Skeletal muscle satellite cell (primary cell): ENCODE measurements at regions not wholly inside any gene's neighbourhood (a gene's known extent, or its start where the extent isn't known, plus 50 kb on each side); places are given as distances from the start of the nearest gene placed in this dataset.
"Not testable (repeated sequence)": the region's sequence is repeated elsewhere in the genome, so short reads cannot be mapped to it uniquely, and the experiment has no call there.

Experiments
- H3K27me3 ChIP-seq: 2 replicates; pipeline ENCODE4 v1.7.0; 2013; ENCODE audit warnings: low read length; ENCODE audit not compliant: control insufficient read depth, insufficient read depth
- H3K36me3 ChIP-seq: 2 replicates; pipeline ENCODE4 v1.7.0; 2013; ENCODE audit warnings: mild to moderate bottlenecking, control low read depth, low read length; ENCODE audit not compliant: insufficient read depth
- H3K4me1 ChIP-seq: 2 replicates; pipeline ENCODE4 v1.7.0; 2013; ENCODE audit warnings: low read length; ENCODE audit not compliant: control insufficient read depth, insufficient read depth
- H3K4me2 ChIP-seq: 2 replicates; pipeline ENCODE4 v1.7.0; 2013; ENCODE audit warnings: mild to moderate bottlenecking, low read length
- H3K4me3 ChIP-seq: 2 replicates; pipeline ENCODE4 v1.7.0; 2013; ENCODE audit warnings: low read length
- H3K9ac ChIP-seq: 2 replicates; pipeline ENCODE4 v1.7.0; 2013; ENCODE audit warnings: mild to moderate bottlenecking, low read depth, low read length, moderate library complexity
- H3K9me3 ChIP-seq: replicated peaks from 2 replicates; pipeline ENCODE4 v1.7.0; 2013; ENCODE audit warnings: mild to moderate bottlenecking, control low read depth, low read length

DNA sequence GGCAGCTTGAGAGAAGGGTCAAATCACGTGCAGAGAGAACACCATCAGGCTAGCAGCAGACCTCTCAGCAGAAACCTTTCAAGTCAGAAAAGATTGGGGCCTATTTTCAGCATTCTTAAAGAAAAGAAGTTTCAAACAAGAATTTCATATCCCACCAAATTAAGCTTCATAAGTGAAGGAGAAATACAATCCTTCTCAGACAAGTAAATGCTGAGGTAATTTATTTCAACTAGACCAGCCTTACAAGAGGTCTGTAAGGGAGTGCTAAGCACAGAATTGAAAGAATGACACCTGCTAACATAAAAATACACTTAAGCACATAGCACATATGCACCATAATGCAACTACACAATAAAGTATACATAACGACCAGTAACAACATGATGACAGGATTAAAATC, 693.9 kb downstream of the NYAP2 start:
- no peaks in the 10 kb centered on the region for H3K9me3 ChIP-seq
- no peak overlapping the region for H3K4me2 ChIP-seq
- no peaks in the 10 kb centered on the region for H3K36me3 ChIP-seq
- H3K4me1 ChIP-seq, result no peaks in the 10 kb centered on the region
- H3K27me3 ChIP-seq, result no peaks in the 10 kb centered on the region
- no peak overlapping the region for H3K4me3 ChIP-seq
- H3K9ac ChIP-seq, result no peak overlapping the region

DNA sequence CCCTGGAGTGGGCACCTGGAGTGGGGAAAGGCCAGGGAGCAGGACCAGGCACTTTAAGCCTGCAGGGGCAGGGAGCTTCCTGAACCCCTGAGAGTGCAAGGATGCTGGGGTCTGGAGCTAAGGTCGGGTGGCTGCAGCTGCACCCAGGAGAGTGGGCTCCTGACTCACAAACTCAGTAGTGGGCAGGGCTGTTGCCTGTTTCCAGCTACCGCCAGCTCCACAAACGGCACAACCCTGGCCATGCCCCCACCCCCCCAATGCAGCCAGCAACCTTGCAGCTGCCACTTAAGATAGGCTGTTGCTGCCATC, 688.8 kb downstream of the NYAP2 start:
- H3K4me3 ChIP-seq, result no peak overlapping the region
- no peaks in the 10 kb centered on the region for H3K4me1 ChIP-seq
- no peaks in the 10 kb centered on the region for H3K9me3 ChIP-seq
- H3K4me2 ChIP-seq, result no peak overlapping the region
- no peak overlapping the region for H3K9ac ChIP-seq
- no peaks in the 10 kb centered on the region for H3K27me3 ChIP-seq
- no peaks in the 10 kb centered on the region for H3K36me3 ChIP-seq

DNA sequence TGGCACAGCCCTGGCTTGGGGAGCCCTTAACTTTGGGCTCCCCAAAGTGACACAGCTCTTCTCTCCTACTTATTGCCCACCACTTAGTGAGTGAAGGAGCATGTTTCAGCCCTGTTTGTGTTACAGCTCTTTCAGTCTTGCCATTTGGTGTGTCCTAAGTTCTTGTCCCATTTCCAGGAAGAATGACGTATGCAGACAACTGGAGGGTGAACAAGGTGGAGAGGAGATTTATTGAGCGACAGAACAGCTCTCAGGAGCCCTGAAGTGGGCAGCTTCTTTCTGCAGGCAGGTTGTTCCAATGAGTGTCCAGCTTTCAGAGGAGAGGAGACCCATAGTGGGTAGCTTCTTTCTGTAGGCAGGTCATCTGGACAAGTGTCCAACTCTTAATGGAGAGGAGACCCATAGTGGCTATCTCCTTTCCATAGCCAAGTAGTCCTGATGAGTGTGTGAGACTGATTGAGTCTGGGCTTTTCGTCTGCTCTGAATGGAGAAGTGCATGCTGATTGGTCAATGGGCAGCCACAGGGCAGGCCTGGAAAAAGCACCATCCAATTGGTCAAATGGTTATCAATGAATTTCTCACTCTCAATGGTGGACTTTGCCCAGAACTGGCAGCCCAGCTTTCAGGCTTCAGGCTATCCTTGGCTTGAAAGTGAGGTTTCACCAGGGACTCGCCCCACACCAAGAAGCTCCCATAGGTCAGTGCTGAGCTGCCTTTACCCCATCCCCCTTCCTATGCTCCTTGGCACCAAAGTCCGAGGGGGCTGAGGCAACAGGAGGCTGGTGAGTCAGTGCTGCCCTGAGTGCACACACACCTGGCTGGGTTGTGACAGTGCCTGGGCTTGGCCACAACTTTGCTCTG, 688.2 kb downstream of the NYAP2 start:
- no peak overlapping the region for H3K4me3 ChIP-seq
- H3K4me1 ChIP-seq, result no peaks in the 10 kb centered on the region

DNA sequence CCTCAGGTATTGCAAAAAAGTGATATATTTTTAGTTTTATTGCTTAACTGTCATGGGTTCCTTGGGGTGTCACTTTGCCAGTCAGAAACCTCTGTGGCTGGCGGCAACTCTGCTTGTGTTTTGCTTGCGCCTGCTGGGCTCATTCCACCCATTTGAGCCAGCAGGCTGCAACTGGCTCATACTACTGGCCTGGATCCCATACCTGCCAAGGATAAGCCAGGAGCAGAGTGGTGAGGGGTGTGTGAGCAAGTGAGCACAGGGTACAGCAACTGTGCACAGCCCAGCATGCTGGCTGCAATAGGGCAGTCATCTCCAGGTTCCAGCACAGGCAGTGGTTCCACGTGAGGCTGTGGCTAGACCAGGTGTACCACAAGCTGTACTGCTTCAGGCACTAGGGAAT, 687.5 kb downstream of the NYAP2 start:
- Histone ChIP-seq H3K36me3 (no peaks in the 10 kb centered on the region), H3K9me3 (no peaks in the 10 kb centered on the region), H3K9ac (no peak overlapping the region), H3K27me3 (no peaks in the 10 kb centered on the region), H3K4me2 (no peak overlapping the region), H3K4me1 (no peaks in the 10 kb centered on the region), H3K4me3 (no peak overlapping the region)

More for the DNA sequence above, 688.2 kb downstream of the NYAP2 start:
- H3K27me3 ChIP-seq, result no peaks in the 10 kb centered on the region
- H3K9ac ChIP-seq, result no peak overlapping the region
- no peaks in the 10 kb centered on the region for H3K9me3 ChIP-seq
- H3K36me3 ChIP-seq, result no peaks in the 10 kb centered on the region
- no peak overlapping the region for H3K4me2 ChIP-seq

DNA sequence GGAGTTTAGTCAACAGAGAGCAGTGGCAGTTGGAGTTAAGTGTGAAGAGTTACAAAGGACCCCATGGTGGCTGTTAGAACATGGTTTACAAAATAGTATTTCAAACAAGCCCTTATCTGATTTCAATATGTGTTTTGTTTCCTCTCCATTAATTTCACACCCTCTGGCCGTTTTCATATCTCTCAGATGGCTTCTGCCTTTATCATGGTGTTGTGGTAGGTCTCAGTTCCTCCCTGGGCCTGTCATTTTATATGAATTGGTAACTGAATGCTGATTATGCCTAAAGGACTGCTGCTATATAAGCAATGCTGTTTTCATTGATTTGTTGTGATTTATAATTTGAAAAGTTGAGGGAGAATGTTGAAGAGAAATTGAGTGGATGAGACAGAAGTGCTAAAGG, 686.7 kb downstream of the NYAP2 start:
- H3K36me3 ChIP-seq, result no peaks in the 10 kb centered on the region

DNA sequence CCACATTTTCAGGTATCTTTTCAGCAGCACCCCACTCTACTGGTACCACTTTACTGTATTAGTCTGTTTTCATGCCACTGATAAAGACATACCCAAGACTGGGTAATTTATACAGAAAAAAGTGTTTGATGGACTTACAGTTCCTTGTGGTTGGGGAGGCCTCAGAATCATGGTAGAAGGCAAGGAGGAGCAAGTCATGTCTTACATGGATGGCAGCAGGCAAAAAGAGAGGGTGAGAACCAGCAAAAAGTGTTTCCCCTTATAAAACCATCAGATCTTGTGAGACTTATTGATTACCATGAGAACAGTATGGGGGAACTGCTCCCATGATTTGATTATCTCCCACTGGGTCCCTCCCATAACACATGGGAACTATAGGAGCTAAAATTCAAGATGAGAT, 685.9 kb downstream of the NYAP2 start:
- H3K4me3 ChIP-seq, H3K4me2 ChIP-seq, H3K36me3 ChIP-seq, H3K9me3 ChIP-seq, H3K27me3 ChIP-seq, H3K9ac ChIP-seq, H3K4me1 ChIP-seq: not testable (repeated sequence)

More for the DNA sequence above, 686.7 kb downstream of the NYAP2 start:
- Histone ChIP-seq H3K9me3 (no peaks in the 10 kb centered on the region), H3K27me3 (no peaks in the 10 kb centered on the region), H3K4me2 (no peak overlapping the region), H3K4me1 (no peaks in the 10 kb centered on the region), H3K4me3 (no peak overlapping the region), H3K9ac (no peak overlapping the region)

DNA sequence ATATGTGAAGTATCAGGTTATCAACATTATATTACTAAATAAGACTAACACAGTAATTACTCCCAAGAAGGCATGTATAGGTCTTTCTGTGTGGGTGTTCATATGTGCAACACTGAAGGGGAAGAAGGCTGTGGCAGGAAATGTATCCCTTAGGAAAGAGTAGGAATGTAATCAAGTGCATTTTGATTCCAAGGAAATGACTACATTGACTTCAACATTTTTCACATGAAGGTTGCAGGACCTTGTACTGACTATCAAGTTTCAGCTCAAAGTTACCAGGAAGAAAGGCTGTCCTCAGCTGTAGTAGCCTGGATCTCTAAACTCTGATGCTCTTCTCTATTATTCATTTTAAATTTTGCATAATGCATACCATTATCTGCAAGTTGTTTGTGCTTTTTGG, 680.8 kb downstream of the NYAP2 start:
- no peak overlapping the region for H3K9ac ChIP-seq
- no peak overlapping the region for H3K4me3 ChIP-seq
- no peaks in the 10 kb centered on the region for H3K9me3 ChIP-seq
- no peaks in the 10 kb centered on the region for H3K36me3 ChIP-seq
- H3K4me2 ChIP-seq, result no peak overlapping the region
- no peaks in the 10 kb centered on the region for H3K27me3 ChIP-seq
- H3K4me1 ChIP-seq, result peaks cover 42% of the 10 kb centered on the region

DNA sequence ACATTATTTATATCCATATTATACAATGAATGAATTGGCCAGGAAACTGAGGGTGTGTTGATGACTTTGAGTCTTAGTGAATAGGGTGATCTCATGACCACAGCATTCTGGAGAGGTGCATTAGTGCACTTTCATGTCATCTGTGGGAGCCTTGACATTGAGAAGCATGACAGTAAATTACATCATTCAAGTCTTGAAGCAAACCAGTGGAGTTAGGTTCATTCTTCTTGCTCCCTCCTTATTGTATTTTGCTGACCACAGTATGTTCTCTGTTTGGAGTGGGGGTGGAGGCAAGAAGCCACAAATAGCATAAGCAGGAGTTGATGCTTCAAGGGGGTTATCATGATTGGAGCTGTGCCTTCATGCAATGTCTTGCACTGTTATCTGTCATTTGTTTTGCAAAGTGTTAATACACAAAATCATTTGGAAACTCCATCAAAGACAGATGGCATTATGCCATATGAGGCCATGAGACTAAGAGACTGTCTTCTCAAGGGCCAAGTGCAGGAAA, 680.2 kb downstream of the NYAP2 start:
- H3K36me3 ChIP-seq, result no peaks in the 10 kb centered on the region
- H3K4me1 ChIP-seq, result peaks cover 42% of the 10 kb centered on the region
- H3K4me3 ChIP-seq, result no peak overlapping the region
- no peak overlapping the region for H3K9ac ChIP-seq
- H3K4me2 ChIP-seq, result no peak overlapping the region
- H3K9me3 ChIP-seq, result no peaks in the 10 kb centered on the region
- H3K27me3 ChIP-seq, result no peaks in the 10 kb centered on the region

DNA sequence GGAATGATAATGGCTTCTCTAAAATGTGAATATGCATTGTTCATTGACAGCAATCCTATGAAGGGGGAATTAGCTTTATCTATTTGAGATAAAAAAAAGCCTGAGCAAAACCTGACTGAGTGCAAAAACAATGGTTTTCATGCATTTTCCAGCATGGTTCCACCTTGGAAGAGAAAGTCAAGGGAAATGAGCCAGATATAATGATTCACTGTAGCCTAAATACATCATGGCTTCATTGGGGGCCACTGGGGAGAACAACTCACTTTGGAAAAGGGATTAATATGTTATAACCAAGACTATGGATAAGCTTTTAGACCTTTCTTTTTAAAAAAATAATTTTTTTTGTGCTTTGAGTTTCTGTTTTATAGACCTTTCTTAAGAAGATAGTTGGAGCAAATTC, 679.7 kb downstream of the NYAP2 start:
- H3K27me3 ChIP-seq, result no peaks in the 10 kb centered on the region
- no peak overlapping the region for H3K4me2 ChIP-seq
- H3K4me1 ChIP-seq, result peaks cover 42% of the 10 kb centered on the region
- no peaks in the 10 kb centered on the region for H3K9me3 ChIP-seq
- no peaks in the 10 kb centered on the region for H3K36me3 ChIP-seq
- H3K9ac ChIP-seq, result no peak overlapping the region
- no peak overlapping the region for H3K4me3 ChIP-seq

DNA sequence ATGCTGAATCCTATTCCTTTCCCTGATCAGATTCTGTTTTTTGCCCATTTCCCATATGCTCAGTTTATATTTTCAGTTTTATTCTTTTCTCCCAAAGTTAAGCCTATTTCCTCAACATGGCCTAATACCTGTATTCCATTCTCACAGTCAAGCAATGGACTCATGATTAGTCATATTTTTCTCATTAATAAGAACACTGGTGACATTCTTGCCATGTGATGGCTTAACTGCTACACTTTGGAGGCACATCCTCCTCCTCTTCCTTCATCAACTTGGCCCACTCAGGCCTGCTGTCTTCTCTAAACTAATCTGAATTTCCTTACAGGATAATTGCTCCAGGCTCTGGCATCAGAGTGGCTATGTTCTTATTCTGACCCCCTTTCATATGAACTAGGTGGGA, 679.2 kb downstream of the NYAP2 start:
- peaks cover 42% of the 10 kb centered on the region for H3K4me1 ChIP-seq
- no peaks in the 10 kb centered on the region for H3K27me3 ChIP-seq
- H3K4me2 ChIP-seq, result no peak overlapping the region
- H3K9me3 ChIP-seq, result no peaks in the 10 kb centered on the region
- H3K4me3 ChIP-seq, result no peak overlapping the region
- no peaks in the 10 kb centered on the region for H3K36me3 ChIP-seq
- no peak overlapping the region for H3K9ac ChIP-seq

DNA sequence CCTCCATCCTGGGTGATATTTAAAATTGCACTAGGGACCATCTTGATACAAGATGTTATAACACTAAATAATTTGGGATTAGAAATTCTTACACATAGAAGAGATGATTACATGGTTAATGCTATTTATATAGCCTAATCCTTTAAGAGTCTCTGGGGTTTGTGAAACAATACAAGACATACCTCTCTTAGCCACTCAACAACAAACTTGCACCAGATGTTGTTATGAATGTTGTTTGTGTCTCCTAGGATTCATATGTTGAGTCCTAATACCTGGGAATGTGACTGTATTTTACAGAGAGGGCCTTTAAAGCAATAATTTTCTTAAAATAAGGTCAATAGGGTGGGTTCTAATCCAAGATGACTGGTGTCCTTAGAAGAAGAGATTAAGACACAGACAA, 678.3 kb downstream of the NYAP2 start:
- Histone ChIP-seq H3K4me2 (no peak overlapping the region), H3K27me3 (no peaks in the 10 kb centered on the region), H3K36me3 (no peaks in the 10 kb centered on the region), H3K9me3 (no peaks in the 10 kb centered on the region), H3K4me3 (no peak overlapping the region), H3K9ac (no peak overlapping the region), H3K4me1 (peaks cover 42% of the 10 kb centered on the region)

DNA sequence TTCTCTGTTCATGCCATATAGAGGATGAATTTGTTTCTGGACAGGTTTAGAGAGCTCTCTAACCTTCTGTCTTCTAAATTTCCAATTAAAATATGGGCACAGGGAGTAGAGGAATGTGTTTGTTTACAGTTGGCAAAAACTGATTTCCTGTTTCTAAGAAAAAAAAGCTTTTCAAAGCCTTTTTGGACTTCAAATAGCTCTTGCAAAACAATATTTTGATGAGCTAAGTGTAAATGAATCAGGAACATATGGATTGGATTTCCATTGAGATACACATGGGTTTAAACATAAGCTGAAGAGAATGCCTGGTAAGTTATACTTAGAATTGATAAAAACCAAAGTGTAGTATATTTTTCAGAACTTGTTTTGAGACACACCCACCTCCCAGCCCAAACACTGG, 677.5 kb downstream of the NYAP2 start:
- Histone ChIP-seq H3K27me3 (no peaks in the 10 kb centered on the region), H3K9ac (no peak overlapping the region), H3K4me1 (peaks cover 42% of the 10 kb centered on the region), H3K9me3 (no peaks in the 10 kb centered on the region), H3K36me3 (no peaks in the 10 kb centered on the region), H3K4me2 (no peak overlapping the region), H3K4me3 (no peak overlapping the region)
